ENCODE measurements at regions not wholly inside any gene's neighbourhood (a gene's known extent, or its start where the extent isn't known, plus 50 kb on each side); places are given as distances from the start of the nearest gene placed in this dataset.
"Not testable (repeated sequence)": the region's sequence is repeated elsewhere in the genome, so short reads cannot be mapped to it uniquely, and the experiment has no call there.

DNA sequence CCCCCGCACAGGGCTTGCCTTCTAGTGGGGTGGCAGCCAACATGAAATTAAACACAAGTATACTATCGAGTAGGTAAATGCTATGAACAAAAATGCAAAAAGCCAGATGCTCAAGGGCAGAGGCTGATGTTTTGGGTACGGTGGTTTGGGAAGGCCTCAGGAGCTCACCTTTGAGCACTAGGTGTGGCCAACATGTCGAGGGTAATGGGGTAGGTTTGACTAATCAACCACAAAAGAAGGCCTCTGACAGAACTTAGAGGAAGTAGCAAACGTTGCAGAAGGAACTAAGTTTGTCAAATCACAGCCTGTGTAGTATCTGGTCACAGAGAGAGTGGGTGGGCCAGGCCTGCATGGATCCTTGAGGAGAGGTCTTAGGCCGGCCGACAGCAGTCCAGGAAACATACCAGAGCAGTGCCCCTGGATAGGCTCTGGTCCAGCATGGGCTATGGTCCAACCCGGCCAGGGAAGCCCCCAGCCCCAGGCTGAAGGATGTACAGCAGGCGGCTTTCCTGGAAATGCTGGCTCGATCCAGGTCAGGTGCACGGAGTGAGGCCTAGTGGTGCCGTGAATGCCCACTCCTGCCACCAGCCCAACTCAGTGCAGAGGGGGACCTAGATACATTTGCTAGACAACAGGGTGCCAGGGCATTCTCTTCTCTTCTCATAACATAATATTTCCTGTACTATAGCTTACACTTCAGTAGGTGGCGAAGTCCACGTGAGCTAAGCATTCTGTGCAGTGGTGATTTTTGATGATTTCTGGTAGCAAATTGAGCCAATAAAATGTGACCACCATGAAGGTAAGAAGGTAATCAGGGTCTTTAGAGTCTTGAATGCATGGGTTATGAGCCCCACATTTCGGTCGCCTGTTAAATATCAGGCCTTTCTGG is 56.3 kb upstream of the CD93 start:
- no peak for DNase-seq (ENCODE audit: extremely low read depth, low read depth)

DNA sequence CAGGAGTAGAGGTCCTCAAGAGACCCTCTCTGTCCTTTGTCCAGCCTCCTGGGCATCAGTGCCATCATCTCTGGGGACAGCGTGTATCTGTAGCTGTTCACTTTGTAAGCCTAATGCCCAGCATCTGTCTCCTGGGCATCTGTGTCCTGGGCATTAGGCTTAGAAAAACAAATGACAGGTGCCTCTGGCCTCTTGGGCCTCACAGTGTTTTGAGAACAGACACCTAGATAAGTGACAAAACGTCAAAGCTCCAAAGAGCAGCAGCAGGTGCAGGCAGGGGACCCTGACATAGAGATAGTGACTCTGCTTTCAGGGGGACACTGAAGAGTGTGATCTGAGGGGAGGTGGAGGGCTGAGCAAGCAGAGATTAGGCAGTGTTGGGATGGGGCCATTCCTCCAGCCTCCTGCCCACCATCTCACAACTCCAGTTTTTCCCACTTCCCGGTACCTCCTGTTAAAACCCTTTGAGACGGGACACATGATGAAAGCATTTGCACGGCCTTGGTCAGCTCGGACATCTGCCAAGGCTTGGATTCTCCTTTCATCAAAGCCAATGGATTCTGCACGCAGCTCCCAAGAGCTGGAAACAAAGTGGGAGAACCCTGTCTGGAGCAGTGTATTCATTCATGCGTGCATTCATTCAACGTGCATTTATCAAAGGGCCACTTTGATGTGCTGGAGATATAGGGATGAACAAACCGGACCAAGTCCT is 55.5 kb upstream of the CD93 start:
- no peak for DNase-seq (ENCODE audit: extremely low read depth, low read depth)

DNA sequence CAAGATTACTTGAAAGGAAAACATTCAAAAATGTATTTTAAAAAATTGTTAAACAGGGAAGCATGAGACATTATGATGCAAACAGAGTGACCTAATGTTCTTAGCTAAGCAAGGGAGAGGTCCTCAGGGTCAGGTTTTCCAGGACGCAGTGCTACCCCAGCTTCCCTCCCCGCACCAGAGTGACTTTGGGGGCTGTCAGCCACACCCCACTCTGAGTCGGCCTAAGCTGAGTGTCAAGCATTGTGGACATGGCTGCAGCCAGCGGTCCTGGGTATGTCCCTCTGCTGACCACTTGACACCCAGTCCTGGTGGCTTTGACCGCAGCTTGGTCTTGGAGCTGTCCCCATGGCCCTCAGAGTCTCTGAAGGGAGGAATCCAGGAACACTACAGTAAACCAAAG is 54.9 kb upstream of the CD93 start:
- no peak for DNase-seq (ENCODE audit: extremely low read depth, low read depth)

DNA sequence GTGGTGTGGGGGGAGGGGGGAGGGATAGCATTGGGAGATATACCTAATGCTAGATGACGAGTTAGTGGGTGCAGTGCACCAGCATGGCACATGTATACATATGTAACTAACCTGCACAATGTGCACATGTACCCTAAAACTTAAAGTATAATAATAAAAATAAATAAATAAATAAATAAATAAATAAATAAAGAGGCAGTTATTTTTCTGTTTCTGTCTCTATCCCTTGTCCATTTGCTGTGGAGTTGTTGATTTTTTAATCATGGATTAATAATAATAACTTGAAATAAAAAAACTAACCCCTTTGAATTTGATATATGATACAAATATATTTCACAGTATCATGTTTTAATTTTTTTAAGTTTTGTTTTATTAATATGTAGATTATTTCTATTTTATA is 53.9 kb upstream of the CD93 start:
- DNase-seq (ENCODE audit: extremely low read depth, low read depth), result not testable (repeated sequence)

DNA sequence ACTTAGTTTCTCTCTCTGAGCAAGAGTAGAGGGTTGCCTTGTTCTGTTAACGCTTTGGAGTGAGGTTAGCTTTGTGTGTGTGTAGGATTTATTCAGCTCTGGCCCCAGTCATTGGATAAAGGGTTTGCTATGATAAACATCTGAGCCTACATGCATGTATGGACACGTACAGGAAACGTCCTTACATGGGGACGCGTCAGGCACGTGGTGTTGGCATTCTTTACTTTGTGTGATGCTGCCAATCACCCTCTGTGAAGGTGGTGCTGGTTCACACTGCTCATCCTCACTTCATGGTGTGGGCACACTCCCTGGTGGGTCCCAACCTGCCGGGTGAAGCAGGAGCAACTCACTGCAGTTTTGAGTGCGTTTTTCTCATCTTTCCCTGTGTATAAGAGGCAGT is 53.4 kb upstream of the CD93 start:
- no peak for DNase-seq (ENCODE audit: extremely low read depth, low read depth)

DNA sequence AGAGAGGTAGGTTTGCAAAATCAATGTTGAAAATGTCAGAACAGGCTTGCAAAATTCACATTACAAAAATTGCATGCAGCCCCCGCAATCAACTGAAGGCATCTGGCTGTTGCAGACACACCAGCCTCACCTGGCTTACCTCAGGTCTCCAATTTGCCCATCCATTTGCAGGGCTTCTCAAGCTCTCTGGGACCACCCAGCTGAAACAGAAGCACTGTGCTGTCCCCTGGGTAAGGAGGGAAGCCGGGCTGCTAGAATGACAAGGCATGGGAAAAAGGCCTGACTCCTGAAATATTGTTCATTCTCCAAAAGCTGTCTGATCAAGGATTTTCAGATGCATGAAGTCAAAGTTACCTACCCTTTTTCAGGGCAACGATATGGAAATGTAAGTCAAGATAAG is 52.6 kb upstream of the CD93 start:
- no peak for DNase-seq (ENCODE audit: extremely low read depth, low read depth)

DNA sequence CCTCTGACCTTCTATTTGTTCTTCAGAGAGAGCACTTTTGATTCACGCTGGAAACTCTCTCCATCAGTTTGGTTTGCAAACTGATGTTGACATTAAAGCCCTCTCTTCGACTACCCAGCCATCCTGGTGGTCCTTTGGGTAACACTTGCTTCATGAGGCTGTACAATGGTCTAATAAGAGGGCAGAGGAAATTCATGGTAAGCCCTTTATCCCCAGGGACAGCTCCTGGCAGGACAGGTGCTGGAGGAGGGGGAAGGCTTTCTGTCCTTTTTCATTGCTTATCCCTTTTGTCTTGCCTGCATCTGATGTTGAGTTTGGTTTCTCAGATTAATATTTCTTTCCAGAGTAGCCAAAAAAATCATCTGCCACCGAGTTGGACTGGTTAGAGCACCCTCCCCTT is 52.1 kb upstream of the CD93 start:
- no peak for DNase-seq (ENCODE audit: extremely low read depth, low read depth)

DNA sequence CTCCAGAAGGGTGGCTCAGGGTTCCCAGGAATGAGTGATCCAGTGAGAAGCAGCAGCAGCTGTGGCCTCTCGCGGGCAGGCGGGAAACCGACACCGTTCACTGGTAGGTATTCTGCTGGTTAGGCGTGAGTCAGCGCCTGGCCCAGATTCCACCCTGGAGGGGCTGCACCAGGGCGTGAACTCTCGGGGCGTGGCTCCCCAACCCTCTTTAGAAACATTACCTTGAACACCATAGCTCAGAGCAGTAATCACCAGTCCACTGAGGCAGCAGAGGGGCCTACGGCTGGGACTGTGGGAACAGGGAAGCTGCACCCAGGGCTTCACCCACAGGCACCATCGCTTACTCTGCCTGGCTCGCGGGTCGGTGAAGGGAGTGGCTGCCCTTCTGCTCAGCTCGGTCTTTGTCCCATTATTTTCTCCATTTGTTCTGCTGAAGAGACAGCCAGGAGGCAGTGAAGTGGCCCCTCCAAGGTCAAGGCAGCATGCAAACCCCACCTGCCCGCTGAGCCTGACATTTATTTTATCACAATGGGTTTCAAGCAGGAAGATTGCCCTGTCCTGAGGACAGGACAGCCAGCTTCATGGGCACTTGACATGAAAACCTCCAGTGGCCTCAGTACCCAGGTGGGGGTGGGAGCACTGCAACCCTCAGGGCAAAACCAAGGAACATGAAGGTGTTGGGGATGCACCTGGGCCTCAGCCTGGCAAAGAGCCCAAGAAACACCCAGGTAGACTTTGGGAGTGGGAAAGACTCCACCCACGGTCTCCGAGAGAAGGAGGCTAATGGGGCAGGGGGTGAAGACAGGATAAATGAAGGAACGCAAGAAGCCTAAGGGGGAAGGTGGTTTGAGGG is 51.0 kb upstream of the CD93 start:
- DNase-seq (ENCODE audit: extremely low read depth, low read depth), result peak; percentile 67

DNA sequence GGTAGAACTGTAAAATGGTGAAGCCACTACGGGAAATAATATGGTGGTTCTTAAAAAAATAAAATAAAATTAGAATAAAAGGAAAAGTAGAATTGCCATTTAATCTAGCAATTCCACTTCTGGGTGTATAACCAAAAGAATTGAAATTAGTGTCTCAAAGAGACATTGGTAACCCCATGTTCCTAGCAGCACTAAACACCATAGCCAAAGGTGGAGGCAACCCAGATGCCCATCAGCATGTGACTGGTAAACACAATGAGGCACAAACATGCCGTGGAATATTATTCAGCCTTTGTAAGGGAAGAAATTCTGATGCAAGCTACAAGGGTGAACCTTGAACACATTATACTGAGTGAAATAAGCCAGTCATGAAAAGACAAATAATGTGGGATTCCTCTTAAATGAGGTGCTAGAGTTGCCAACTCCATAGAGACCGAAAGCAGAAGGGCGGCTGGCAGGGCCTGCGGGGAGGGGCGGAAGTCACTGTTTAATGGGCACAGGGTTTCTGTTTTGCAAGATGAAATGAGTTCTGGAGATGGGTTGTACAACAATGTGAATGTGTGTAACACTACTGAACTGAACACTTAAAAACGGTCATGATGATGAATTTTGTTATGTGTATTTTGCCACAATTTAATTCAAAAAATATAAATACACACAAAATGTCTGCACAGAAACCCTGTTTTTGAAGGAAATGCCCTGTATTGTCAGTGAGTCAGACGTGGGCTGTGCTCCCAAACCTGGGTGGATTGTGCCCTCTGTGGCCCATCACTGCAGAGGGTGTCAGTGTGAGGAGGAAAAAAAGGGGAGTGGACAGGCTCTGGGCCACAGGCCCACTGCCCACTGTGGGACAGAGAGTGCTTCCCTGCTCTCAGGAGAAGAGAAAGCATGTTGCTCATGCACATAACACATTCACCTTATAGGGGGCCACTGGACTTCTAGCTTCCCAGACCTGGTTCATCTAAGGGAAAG is 49.6 kb upstream of the CD93 start:
- DNase-seq (ENCODE audit: extremely low read depth, low read depth), result no peak

Small RNA genes lying in the stretch of these regions (small RNA-seq; reads per million reads assigned to genes)
- gene RNA5SP478, result 0 to 0.06 reads per million in 2 experiments

Data from NCI-H460 (cell line).